Activated T-cell treated with anti-CD3 and anti-CD28 coated beads, Interleukin-2, amount 50 U/mL, for 4 hours (primary cell): ENCODE measurements at regions not wholly inside any gene's neighbourhood (a gene's known extent, or its start where the extent isn't known, plus 50 kb on each side); places are given as distances from the start of the nearest gene placed in this dataset.
"Not testable (repeated sequence)": the region's sequence is repeated elsewhere in the genome, so short reads cannot be mapped to it uniquely, and the experiment has no call there.

ENCODE experiments used
- ATAC-seq, 2 donors: fragments of 200-7000 bp; cut with Tn5 transposase; one replicate each; pipeline ENCODE4 v1.10.0; 2021
- DNase-seq: peaks from one replicate; pipeline ENCODE4 v3.0.0-alpha.2; 2020
- H3K27me3 Mint-ChIP-seq: one replicate; pipeline ENCODE4 v1.8.0; 2021; ENCODE audit warnings: low read depth, mixed read lengths
- H3K36me3 Mint-ChIP-seq: one replicate; pipeline ENCODE4 v1.8.0; 2022; ENCODE audit warnings: mixed read lengths; ENCODE audit not compliant: insufficient read depth
- H3K4me1 Mint-ChIP-seq: one replicate; pipeline ENCODE4 v1.8.0; 2021; ENCODE audit warnings: low read depth, mixed read lengths
- H3K4me3 Mint-ChIP-seq: one replicate; pipeline ENCODE4 v1.8.0; 2021; ENCODE audit warnings: mild to moderate bottlenecking, moderate library complexity, mixed read lengths
- H3K9me3 Mint-ChIP-seq: one replicate; pipeline ENCODE4 v1.8.0; 2021; ENCODE audit warnings: mixed read lengths

DNA sequence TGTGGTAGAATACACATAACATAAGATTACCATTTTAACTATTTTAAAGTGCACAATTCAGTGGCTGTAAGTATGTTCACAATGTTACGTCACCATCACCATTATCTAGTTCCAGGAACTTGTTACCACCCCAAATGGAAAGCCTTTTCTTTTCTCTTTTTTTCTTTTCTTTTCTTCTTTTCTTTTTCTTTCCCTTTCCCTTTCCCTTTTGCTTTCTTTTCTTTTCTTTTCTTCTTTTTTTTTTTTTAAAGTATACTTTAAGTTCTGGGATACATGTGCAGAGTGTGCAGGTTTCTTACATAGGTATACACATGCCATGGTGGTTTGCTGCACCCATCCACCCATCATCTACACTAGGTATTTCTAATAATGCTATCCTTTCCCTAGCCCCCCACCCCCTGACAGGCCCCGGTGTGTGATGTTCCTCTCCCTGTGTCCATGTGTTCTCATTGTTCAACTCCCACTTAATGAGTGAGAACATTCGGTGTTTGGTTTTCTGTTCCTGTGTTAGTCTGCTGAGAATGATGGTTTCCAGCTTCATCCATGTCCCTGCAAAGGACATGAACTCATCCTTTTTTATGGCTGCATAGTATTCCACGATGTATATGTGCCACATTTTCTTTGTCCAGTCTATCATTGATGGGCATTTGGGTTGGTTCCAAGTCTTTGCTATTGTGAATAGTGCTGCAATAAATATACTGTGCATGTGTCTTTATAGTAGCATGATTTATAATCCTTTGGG is 131.0 kb upstream of the PITX1 start:
- H3K4me3 Mint-ChIP-seq, ATAC-seq, H3K4me1 Mint-ChIP-seq: not testable (repeated sequence)

DNA sequence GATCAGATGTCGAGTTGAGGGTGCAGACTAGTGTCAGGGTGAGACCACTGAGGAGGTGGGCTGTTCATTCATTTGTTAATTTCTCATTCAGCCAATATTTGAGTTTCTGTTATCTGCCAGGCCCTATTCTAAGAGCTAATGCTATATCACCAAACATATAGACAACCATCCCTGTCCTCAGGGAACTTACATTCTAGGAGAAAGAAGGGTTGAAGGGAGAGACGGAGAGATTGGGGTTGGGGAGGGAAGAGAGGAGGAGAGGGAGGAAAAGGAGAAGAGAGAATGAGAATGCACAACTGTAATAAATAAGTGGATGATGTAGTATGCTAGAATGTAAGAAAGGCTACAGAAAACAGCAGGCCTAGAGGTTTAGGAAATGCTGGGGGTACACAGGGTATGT is 129.9 kb upstream of the PITX1 start:
- no peak for ATAC-seq
- Mint-ChIP-seq H3K4me3 (no peak overlapping the region), H3K27me3 (peaks cover 21% of the 10 kb centered on the region), H3K4me1 (no peaks in the 10 kb centered on the region), H3K9me3 (peaks cover 9% of the 10 kb centered on the region), H3K36me3 (no peaks in the 10 kb centered on the region)
- DNase-seq: no peak

More for the DNA sequence above, 131.0 kb upstream of the PITX1 start:
- not testable (repeated sequence) for DNase-seq, H3K9me3 Mint-ChIP-seq, H3K36me3 Mint-ChIP-seq
- H3K27me3 Mint-ChIP-seq: peaks cover 22% of the 10 kb centered on the region

DNA sequence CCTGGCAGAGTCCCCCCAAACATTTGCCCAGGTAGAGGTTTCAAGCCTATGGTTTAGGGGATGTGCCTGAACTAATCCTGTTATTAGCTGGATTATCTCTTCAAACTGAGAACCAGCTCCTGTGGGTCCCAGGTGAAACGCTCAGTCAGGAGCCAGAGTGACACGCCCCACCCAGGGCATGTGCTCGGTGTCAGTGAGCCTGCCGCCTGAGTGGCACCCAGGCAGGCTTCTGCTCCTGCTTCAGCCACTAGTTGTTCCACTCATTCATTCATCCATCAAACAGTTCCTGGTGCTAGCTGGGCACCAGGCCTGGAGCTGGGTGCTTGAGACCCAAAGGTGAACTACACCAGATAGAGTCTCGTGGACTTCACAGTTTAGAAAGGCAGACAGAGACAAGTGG is 129.4 kb upstream of the PITX1 start:
- no peaks in the 10 kb centered on the region for H3K4me1 Mint-ChIP-seq
- no peaks in the 10 kb centered on the region for H3K36me3 Mint-ChIP-seq
- peaks cover 15% of the 10 kb centered on the region for H3K9me3 Mint-ChIP-seq
- no peak for DNase-seq
- ATAC-seq: no peak
- H3K4me3 Mint-ChIP-seq: no peak overlapping the region
- peaks cover 16% of the 10 kb centered on the region for H3K27me3 Mint-ChIP-seq

DNA sequence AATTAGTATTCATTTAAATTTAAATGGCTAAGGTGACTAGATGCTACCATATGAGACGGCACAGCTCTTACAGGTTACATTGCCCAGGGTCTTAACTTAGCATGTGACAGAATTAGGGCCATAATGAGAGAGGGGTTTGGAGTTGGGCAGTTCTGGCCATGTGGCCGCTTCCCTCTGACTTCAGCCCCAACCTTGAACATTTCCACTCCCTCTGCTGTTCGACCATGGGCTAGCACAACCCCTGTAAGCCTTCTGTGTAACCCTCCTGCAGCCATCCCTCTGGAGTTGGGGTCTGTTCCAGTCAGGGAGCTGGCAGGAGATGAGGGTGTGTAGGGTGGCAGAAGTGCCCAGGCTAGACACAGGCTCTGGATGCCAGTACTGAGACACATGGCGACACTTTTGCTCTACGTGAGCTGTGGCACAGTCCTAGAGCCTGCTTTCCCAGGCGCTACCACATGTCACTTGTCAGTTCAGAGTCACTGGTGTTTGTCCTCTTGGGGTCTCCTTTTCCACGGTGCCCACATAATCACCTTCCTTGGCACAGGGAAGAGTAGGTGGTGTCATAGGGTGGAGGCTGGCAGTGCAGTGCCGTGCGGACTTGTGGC is 128.7 kb upstream of the PITX1 start:
- no peaks in the 10 kb centered on the region for H3K4me1 Mint-ChIP-seq
- H3K9me3 Mint-ChIP-seq: peaks cover 21% of the 10 kb centered on the region
- no peak for DNase-seq
- ATAC-seq: no peak
- no peaks in the 10 kb centered on the region for H3K36me3 Mint-ChIP-seq
- H3K27me3 Mint-ChIP-seq: peaks cover 12% of the 10 kb centered on the region
- H3K4me3 Mint-ChIP-seq: no peak overlapping the region

DNA sequence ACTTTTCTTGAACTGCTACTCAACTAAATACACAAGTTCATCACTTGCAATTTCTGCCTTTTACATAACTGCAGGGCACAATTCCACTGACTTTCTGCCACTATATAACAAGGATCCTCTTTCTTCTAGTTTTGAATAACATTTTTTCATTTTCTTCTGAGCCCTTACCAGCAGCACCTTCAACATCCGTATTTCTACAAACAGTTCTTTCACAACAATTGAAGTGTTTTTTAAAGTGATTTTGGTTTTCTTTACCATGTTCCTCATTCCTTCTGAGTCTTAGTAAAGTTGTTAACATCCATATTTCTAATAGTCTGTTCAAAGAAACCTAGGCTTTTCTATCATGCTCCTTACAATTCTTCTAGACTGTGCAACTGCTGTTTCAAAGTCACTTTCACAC is 127.2 kb upstream of the PITX1 start:
- H3K9me3 Mint-ChIP-seq: peaks cover 26% of the 10 kb centered on the region
- ATAC-seq: no peak
- no peak for DNase-seq
- no peaks in the 10 kb centered on the region for H3K4me1 Mint-ChIP-seq
- H3K27me3 Mint-ChIP-seq: peaks cover 7% of the 10 kb centered on the region
- H3K4me3 Mint-ChIP-seq: no peak overlapping the region
- no peaks in the 10 kb centered on the region for H3K36me3 Mint-ChIP-seq

DNA sequence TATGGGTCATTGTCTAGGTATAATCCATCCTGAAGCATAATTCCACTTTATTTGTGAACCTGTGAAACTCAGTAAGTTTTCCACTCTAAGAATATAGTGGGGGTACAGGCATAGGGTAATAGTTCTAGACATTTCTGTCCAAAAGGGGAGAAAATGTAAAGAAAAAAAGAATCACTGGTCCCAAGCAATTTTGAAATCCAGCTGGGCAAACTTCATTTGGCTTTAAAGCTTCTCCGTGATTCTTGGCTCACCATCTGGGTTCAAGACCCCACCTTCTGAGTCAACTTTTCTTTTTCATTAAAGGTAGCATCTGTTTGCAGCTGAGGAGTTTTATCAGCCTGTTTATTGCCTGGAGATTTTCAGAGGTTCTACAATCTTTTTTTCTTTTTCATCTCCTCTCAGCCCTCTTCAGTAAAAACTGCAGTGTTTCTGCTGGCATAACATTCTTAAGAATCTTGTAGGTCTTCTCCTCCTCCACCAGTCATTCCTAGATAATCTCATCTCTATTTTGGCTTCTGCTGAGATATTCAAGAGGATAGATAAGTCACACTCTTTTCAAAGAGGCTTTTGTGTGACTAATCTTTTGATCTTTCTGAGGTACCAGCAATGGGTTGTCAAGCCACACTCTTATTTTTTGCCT is 126.1 kb upstream of the PITX1 start:
- Mint-ChIP-seq H3K36me3 (no peaks in the 10 kb centered on the region), H3K9me3 (peaks cover 26% of the 10 kb centered on the region), H3K4me3 (no peak overlapping the region), H3K27me3 (peaks cover 8% of the 10 kb centered on the region), H3K4me1 (no peaks in the 10 kb centered on the region)
- no peak for ATAC-seq
- no peak for DNase-seq

DNA sequence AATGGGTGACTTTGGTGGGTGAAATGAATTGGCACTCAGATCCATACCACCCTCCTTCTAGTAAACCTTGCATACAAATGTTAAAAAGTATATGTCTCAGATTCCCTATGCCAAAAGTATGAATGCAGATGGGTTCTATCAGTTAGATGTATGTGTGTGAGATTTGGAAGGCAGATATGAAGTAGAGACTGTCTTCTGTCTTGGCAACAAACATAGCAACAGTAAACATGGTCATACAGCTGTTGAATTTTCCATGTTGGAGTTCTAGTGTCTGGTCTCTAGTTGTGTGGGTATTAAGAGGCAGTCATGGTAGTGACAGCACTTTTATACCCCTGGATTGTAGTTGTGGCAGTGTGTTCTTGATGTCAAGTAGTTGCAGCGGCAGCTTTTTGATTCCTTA is 125.6 kb upstream of the PITX1 start:
- H3K36me3 Mint-ChIP-seq: no peaks in the 10 kb centered on the region
- no peaks in the 10 kb centered on the region for H3K4me1 Mint-ChIP-seq
- DNase-seq (no peak), ATAC-seq (no peak)
- no peak overlapping the region for H3K4me3 Mint-ChIP-seq
- H3K27me3 Mint-ChIP-seq: peaks cover 7% of the 10 kb centered on the region
- peaks cover 26% of the 10 kb centered on the region for H3K9me3 Mint-ChIP-seq

DNA sequence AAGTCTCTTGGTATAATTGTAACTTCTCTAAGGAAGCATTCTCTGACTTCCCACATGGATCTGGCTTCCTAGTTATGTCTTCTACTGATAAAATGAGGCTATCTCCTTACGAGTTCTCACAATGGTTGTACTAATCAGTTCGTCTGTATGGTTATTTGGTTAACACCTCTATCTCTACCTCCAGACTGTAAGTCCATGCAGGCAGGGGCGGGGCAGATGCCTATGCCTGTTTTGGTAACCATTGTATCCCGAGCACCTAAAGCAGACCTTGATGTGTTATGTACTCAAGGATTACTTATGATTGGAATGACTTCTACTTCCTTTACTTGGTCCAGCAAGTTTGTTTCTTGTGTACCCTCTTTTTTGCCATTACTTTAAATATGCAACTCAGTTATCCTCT is 125.0 kb upstream of the PITX1 start:
- Mint-ChIP-seq H3K9me3 (peaks cover 26% of the 10 kb centered on the region), H3K4me3 (no peak overlapping the region), H3K4me1 (no peaks in the 10 kb centered on the region), H3K27me3 (peaks cover 7% of the 10 kb centered on the region), H3K36me3 (no peaks in the 10 kb centered on the region)
- ATAC-seq: no peak
- no peak for DNase-seq

DNA sequence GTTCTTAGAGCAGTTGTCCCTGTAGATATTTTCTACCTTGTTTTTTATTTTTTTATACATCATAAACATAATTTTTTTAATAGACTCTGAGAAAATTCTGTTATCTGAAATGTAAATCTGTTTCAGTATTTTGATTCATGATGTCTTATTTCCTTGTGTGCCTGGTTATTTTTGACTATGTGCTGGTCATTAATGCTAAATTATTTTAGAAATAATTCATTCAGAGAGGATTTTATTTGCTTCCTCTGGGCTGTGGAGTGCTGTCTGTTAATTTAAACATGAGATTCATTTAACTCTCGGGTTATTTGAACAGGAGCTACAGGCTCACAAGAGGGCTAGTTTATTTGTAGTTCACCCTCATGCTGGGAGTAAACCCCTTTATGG is 124.3 kb upstream of the PITX1 start:
- DNase-seq: no peak
- Mint-ChIP-seq H3K36me3 (no peaks in the 10 kb centered on the region), H3K27me3 (peaks cover 8% of the 10 kb centered on the region), H3K9me3 (peaks cover 26% of the 10 kb centered on the region), H3K4me1 (no peaks in the 10 kb centered on the region), H3K4me3 (no peak overlapping the region)
- ATAC-seq: no peak

DNA sequence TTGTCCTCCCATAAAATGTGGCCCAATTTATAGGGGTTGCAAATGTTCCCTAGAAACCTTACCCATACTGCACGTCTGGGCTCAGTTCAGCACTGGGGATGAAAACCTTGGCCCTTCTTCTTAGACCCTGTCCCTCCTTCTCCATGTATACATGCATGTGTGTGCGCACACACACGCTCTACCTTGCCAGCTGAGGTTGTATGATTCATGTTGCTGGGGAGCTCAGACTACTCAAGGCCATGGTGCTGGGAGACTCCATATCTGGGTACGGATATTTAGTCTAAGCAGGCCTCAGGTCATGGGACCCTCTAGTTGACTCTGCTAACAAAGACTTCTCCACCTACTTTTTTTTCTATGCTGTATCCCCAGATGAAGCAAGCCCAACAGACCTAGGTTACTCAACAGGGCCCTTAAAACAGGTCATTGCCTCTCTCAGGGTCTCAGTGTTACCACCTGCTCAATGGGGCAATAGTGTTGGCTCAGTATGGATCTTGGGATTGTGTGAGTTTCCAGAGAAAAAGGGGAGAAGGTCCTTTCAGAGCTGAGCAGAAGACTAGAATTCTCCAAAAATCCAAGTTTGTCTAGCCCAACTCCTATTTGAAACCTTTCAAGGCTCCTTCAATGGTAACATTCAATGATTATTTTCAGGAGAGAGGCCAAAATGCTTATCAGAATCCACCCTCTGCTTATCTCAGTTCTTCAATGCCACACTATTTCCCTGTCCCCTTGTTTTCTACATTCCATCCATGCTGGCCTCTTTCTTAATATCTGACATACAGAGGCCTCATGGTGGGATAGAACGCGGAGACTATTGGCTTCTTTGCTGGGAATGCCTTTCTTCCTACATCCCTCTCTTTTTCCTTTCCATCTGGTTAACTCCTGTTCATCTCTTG is 123.6 kb upstream of the PITX1 start:
- no peak for DNase-seq
- no peaks in the 10 kb centered on the region for H3K4me1 Mint-ChIP-seq
- no peaks in the 10 kb centered on the region for H3K36me3 Mint-ChIP-seq
- H3K4me3 Mint-ChIP-seq: no peak overlapping the region
- peaks cover 8% of the 10 kb centered on the region for H3K27me3 Mint-ChIP-seq
- peaks cover 26% of the 10 kb centered on the region for H3K9me3 Mint-ChIP-seq
- no peak for ATAC-seq

DNA sequence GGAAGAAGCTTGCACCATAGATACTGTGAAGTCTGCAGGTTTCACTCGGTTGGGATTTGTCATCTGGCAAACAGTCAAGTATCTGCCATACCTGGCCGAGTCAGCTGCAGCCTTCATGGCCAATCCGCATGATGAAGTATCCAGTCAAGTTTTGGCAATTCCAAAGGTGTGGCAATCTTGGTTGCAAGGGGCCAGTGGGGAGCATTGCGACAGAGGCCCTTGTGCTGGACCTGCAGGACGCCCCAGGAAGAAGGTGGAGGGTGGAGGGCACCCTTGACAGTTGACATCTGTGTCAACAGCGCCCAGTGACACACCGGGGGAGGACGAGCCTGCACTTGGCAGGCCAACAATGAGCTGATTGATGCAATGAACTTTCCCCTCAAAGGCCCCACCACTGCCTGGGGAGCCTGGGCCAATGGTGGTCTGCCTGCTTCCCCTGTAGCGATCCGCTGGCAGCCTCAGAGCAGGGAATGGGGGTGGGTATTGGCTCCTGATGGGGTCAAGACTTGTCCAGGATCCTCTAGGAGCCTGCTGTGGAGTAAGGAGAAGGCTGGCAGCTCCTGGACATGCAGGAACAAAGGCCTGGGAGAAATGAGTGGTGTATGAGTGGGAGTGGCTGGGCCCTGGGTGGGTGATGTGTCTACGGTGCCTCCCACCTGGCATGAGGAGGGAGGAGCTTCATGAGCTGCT is 122.8 kb upstream of the PITX1 start:
- Mint-ChIP-seq H3K27me3 (peaks cover 8% of the 10 kb centered on the region), H3K36me3 (no peaks in the 10 kb centered on the region), H3K4me1 (no peaks in the 10 kb centered on the region), H3K9me3 (peaks cover 26% of the 10 kb centered on the region), H3K4me3 (no peak overlapping the region)
- no peak for ATAC-seq
- DNase-seq: no peak

DNA sequence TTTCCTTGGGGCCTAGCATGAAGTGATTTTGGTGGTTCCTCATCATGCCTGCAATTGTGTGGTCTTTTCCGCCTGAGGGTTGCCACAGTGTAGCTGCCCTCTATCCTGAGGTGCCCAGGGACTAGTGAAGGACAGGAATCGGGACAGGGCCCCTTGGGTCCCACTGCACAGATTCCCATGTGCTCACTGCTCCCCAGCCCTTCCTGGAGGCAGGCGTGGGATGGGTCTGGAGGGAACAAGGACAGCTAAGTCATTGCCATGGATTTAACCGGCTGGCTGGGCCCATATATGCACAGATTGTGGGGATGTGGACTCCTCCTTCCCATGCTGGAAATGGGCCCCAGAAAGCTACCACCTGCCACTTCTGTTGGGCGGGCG is 122.3 kb upstream of the PITX1 start:
- peaks cover 26% of the 10 kb centered on the region for H3K9me3 Mint-ChIP-seq
- ATAC-seq: no peak
- H3K36me3 Mint-ChIP-seq: no peaks in the 10 kb centered on the region
- peaks cover 8% of the 10 kb centered on the region for H3K27me3 Mint-ChIP-seq
- no peak for DNase-seq
- no peaks in the 10 kb centered on the region for H3K4me1 Mint-ChIP-seq
- H3K4me3 Mint-ChIP-seq: no peak overlapping the region

DNA sequence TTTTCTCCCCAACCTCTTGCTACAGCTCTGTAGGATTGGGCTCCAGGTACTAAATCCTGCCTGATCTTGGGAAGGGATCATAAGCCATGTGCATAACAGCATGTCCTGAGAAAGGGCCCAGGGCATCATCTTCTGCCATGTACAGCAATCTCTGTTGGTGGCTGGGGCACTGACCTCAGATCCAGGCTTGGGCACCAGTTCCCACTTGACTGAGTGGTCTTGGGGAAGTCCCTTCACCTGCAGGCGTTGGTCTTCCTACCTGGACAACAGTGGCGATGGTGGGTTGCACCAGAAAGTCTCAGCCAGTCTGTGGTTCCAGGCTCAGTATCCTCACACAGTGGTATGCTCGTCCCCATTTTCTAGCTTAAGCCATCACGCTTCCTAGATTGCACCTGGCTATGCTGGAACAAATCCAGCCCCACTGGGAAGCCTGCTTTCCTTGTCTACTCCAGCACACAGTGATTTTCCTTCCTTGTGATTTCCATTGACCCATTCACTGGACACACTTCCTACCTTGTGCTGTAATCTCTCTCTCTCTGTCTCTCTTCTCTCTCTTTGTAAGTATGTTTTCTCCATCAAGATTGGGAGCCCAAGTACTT is 121.7 kb upstream of the PITX1 start:
- peaks cover 26% of the 10 kb centered on the region for H3K9me3 Mint-ChIP-seq
- ATAC-seq (no peak), DNase-seq (no peak)
- H3K27me3 Mint-ChIP-seq: peaks cover 8% of the 10 kb centered on the region
- no peaks in the 10 kb centered on the region for H3K36me3 Mint-ChIP-seq
- H3K4me3 Mint-ChIP-seq: no peak overlapping the region
- H3K4me1 Mint-ChIP-seq: no peaks in the 10 kb centered on the region

DNA sequence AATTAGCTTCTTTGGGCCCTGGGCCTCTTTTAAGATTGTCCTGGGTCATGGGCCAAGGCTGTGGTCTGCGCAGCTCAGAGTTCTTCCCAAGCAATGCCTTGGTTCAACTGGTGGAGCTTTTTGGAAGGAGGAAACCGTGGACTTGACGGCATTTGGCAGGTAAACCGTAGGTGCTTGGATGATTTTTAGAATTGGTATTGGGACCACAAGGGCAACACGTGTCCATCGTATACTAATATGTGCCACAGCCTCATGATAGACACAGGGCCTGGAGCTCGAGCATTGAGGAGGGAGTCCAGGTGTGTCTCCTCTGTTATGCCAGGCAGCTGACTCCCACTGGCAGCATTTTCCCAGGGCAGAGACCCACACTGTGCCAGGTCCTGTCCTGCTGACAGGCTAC is 120.9 kb upstream of the PITX1 start:
- no peaks in the 10 kb centered on the region for H3K4me1 Mint-ChIP-seq
- peaks cover 8% of the 10 kb centered on the region for H3K27me3 Mint-ChIP-seq
- no peak overlapping the region for H3K4me3 Mint-ChIP-seq
- DNase-seq (no peak), ATAC-seq (no peak)
- peaks cover 26% of the 10 kb centered on the region for H3K9me3 Mint-ChIP-seq
- H3K36me3 Mint-ChIP-seq: no peaks in the 10 kb centered on the region
